Endothelial cell of umbilical vein (primary cell): ENCODE measurements at regions not wholly inside any gene's neighbourhood (a gene's known extent, or its start where the extent isn't known, plus 50 kb on each side); places are given as distances from the start of the nearest gene placed in this dataset.

Experiments
- BruUV-seq: library from RNA; stranded (reverse); fragments of 400-500 nt; replicated peaks from 2 replicates; lab custom pipeline; 2021; lab: Mats Ljungman, UMichigan
- CTCF ChIA-PET: fragments of 300-600, 350-600 bp; sonication (Branson Sonifier 250); formaldehyde crosslinking; loops from one replicate; lab custom pipeline; 2021; ENCODE audit warnings: antibody characterized with exemption, inconsistent platforms; lab: Charles Lee
- POLR2A ChIA-PET: fragments of 300-600, 350-600 bp; sonication (Branson Sonifier 250); formaldehyde crosslinking; loops from one replicate; lab custom pipeline; 2021; ENCODE audit warnings: antibody characterized with exemption, inconsistent platforms; lab: Charles Lee
- DNase-seq: peaks from one replicate; pipeline ENCODE4 v3.0.0-alpha.2; 2011; ENCODE audit warnings: low read depth, low spot score
- FAIRE-seq: peaks from 2 replicates; lab custom pipeline; 2011; peaks lifted over from hg19 to GRCh38; lab: Jason Lieb, UNC
- H2AFZ ChIP-seq: 2 replicates; pipeline ENCODE4 v1.6.0; 2012; ENCODE audit warnings: low read depth, low read length, control low read depth, inconsistent platforms
- H3K27ac ChIP-seq: 2 replicates; pipeline ENCODE4 v1.5.1; 2011; ENCODE audit warnings: low read depth, mild to moderate bottlenecking, control low read depth, low read length, moderate library complexity; ENCODE audit not compliant: insufficient read depth
- H3K27me3 ChIP-seq, 2 experiments: 2 replicates each; pipeline versions ENCODE4 v1.6.0 to v1.6.1; 2011; ENCODE audit warnings: low read length in 2 of 2, mixed read lengths in 1 of 2; ENCODE audit not compliant: control insufficient read depth in 2 of 2, insufficient read depth in 2 of 2
- H3K36me3 ChIP-seq, 2 experiments: 2 replicates in 1 of 2; 3 replicates in 1 of 2; pipeline ENCODE4 v1.5.1; 2011; ENCODE audit warnings: low read length in 2 of 2, mild to moderate bottlenecking in 1 of 2, moderate library complexity in 1 of 2; ENCODE audit not compliant: control insufficient read depth in 2 of 2, insufficient read depth in 2 of 2; ENCODE audit errors: extremely low read depth in 1 of 2
- H3K4me1 ChIP-seq: 3 replicates; pipeline ENCODE4 v1.5.1; 2011; ENCODE audit warnings: mild to moderate bottlenecking, low read length; ENCODE audit not compliant: control insufficient read depth, insufficient read depth; ENCODE audit errors: extremely low read depth
- H3K4me2 ChIP-seq: 2 replicates; pipeline ENCODE4 v1.6.1; 2011; ENCODE audit warnings: low read length, control low read depth, mixed read lengths; ENCODE audit not compliant: insufficient read depth
- H3K4me3 ChIP-seq, 3 experiments: fragments of 200-600 bp in 1 of 3; sonication (generic), shearing (Covaris generic) in 1 of 3; replicated peaks in 1 of 3; 2 replicates each; pipeline ENCODE4 v1.5.1; 2011 to 2016; ENCODE audit warnings: control low read depth in 3 of 3, low read length in 3 of 3, mild to moderate bottlenecking in 2 of 3, inconsistent platforms in 1 of 3, low read depth in 1 of 3, moderate library complexity in 1 of 3; ENCODE audit not compliant: insufficient read depth in 1 of 3
- H3K79me2 ChIP-seq: 2 replicates; pipeline ENCODE4 v1.6.0; 2012; ENCODE audit warnings: low read length, inconsistent platforms; ENCODE audit not compliant: control insufficient read depth, insufficient read depth
- H3K9ac ChIP-seq: replicated peaks from 2 replicates; pipeline ENCODE3; 2011; ENCODE audit warnings: low read length, control low read depth; ENCODE audit not compliant: insufficient read depth; ENCODE audit errors: extremely low read depth
- H3K9me1 ChIP-seq: replicated peaks from 3 replicates; pipeline ENCODE4 v1.6.0; 2011; ENCODE audit warnings: mild to moderate bottlenecking, low read length; ENCODE audit not compliant: control insufficient read depth, insufficient read depth; ENCODE audit errors: extremely low read depth
- H3K9me3 ChIP-seq: replicated peaks from 2 replicates; pipeline ENCODE4 v1.5.1; 2012; ENCODE audit warnings: low read length, inconsistent platforms; ENCODE audit not compliant: control insufficient read depth, insufficient read depth
- H4K20me1 ChIP-seq: replicated peaks from 2 replicates; pipeline ENCODE3; 2011; ENCODE audit warnings: mild to moderate bottlenecking, low read length; ENCODE audit not compliant: control insufficient read depth, insufficient read depth; ENCODE audit errors: extremely low read depth
- CTCF ChIP-seq, 2 donors: IDR thresholded peaks; 1 replicate in 1 of 2; 2 replicates in 1 of 2; pipeline ENCODE4 v1.5.1; 2011; ENCODE audit warnings: low read length in 2 of 2, mild to moderate bottlenecking in 2 of 2, moderate library complexity in 2 of 2, control low read depth in 1 of 2, inconsistent platforms in 1 of 2, low read depth in 1 of 2; ENCODE audit not compliant: insufficient read depth in 1 of 2; ENCODE audit errors: extremely low read depth in 1 of 2
- EZH2 ChIP-seq: IDR thresholded peaks from 2 replicates; pipeline ENCODE4 v1.6.1; 2012; ENCODE audit warnings: borderline replicate concordance, low read depth, mild to moderate bottlenecking, moderate library complexity, low read length, inconsistent platforms; ENCODE audit not compliant: severe bottlenecking
- FOS ChIP-seq: IDR thresholded peaks from 2 replicates; pipeline ENCODE4 v1.6.1; 2011; ENCODE audit warnings: mild to moderate bottlenecking, low read length, moderate library complexity, borderline replicate concordance; ENCODE audit not compliant: insufficient read depth
- GATA2 ChIP-seq: IDR thresholded peaks from 2 replicates; pipeline ENCODE4 v1.7.0; 2011; ENCODE audit warnings: low read depth, mild to moderate bottlenecking, moderate library complexity, mixed read lengths, low read length; ENCODE audit not compliant: insufficient read length, insufficient read depth
- JUN ChIP-seq: IDR thresholded peaks from 2 replicates; pipeline ENCODE4 v1.6.1; 2011; ENCODE audit warnings: borderline replicate concordance, low read depth; ENCODE audit not compliant: insufficient read length, insufficient read depth
- MAX ChIP-seq: IDR thresholded peaks from 2 replicates; pipeline ENCODE4 v1.6.1; 2011; ENCODE audit not compliant: insufficient read depth, insufficient read length
- MYC ChIP-seq: IDR thresholded peaks from one replicate; pipeline ENCODE4 v1.6.1; 2011; ENCODE audit warnings: mild to moderate bottlenecking, low read depth, low read length
- POLR2A ChIP-seq: IDR thresholded peaks from 2 replicates; pipeline ENCODE4 v1.6.1; 2012; ENCODE audit warnings: low read depth, mild to moderate bottlenecking, control low read depth, low read length
- POLR2AphosphoS5 ChIP-seq: IDR thresholded peaks from 2 replicates; pipeline ENCODE4 v1.6.1; 2012; ENCODE audit warnings: low read depth, mild to moderate bottlenecking, control low read depth, low read length, moderate library complexity; ENCODE audit not compliant: insufficient read depth
- dilution Hi-C: fragments of 300-500 bp; cut with MboI; formaldehyde crosslinking; loops from one replicate; pipeline ENCODE4 v1.15.0; 2019; ENCODE audit warnings: low sequenced_read_pairs; ENCODE audit not compliant: extremely low pct_ligation_motif_present
- intact Hi-C: fragments of 100-400 bp; cut with micrococcal nuclease; formaldehyde crosslinking; loops from one replicate; pipeline ENCODE4 v1.10.0; 2022

- no peak for TF ChIP-seq GATA2
- TF ChIP-seq FOS = no peak
- TF ChIP-seq CTCF (IDR thresholded peaks at IDR 0.05; ENCODE audit: extremely low read depth in 1 of 2, insufficient read depth in 1 of 2, low read depth in 1 of 2, low read length in 2 of 2) = no peak
- TF ChIP-seq MAX = no peak
- TF ChIP-seq MYC = no peak
- TF ChIP-seq JUN = no peak
- no peak for TF ChIP-seq POLR2A
- no peak for TF ChIP-seq EZH2
- no peak for TF ChIP-seq POLR2AphosphoS5
- no TSS peak for BruUV-seq
- no peak for FAIRE-seq
Measured at GRCh38 chr9:38194870-38195269, 125.8 kb upstream of the SHB start.

More at GRCh38 chr9:38194870-38195269, 125.8 kb upstream of the SHB start:
- POLR2A ChIA-PET = no interaction called here
- dilution Hi-C loops (no loop called here), intact Hi-C loops (no loop called here)
- no peak for DNase-seq
- Histone ChIP-seq H4K20me1 (no peaks in the 10 kb centered on the region), H3K9me1 (no peaks in the 10 kb centered on the region), H3K4me1 (no peaks in the 10 kb centered on the region), H3K27me3 (peaks cover 2 to 6% of the 10 kb centered on the region in 2 experiments), H3K27ac (no peak overlapping the region), H3K79me2 (no peaks in the 10 kb centered on the region), H3K36me3 (no peaks in the 10 kb centered on the region), H2AFZ (no peak overlapping the region), H3K4me2 (no peak overlapping the region), H3K9ac (no peak overlapping the region), H3K4me3 (no peak overlapping the region), H3K9me3 (no peaks in the 10 kb centered on the region)
- CTCF ChIA-PET = no interaction called here
